ENCODE measurements at regions not wholly inside any gene's neighbourhood (a gene's known extent, or its start where the extent isn't known, plus 50 kb on each side); places are given as distances from the start of the nearest gene placed in this dataset.
"Not testable (repeated sequence)": the region's sequence is repeated elsewhere in the genome, so short reads cannot be mapped to it uniquely, and the experiment has no call there.

DNA sequence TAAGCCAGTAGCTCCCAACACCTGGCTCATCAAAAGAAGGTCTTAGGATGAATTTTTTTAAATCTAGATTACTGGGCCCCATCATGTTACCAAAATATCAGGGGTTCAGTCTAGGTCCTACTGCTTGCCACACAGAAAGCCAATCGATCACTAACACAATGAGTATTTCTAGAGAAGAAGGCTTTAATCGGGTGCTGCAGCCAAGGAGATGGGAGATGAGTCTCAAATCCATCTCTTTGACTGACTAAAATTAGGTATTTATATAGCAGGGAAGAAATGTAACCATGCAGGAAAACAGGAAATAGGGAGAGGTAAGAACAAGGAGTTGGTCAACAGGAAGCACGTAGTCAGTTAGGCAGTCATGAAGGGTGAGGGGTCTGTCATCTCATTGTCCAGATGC, 288.2 kb downstream of the CEP170 start:
- H3K27ac Mint-ChIP-seq: no peak overlapping the region
- Histone ChIP-seq H3K27ac (ENCODE audit: insufficient read depth, low read length, poor library complexity, severe bottlenecking) (no peak overlapping the region), H3K27me3 (ENCODE audit: control insufficient read depth, insufficient read depth, low read length) (no peaks in the 10 kb centered on the region), H3K4me3 (ENCODE audit: low read depth, low read length) (no peak overlapping the region), H3K9me3 (ENCODE audit: control insufficient read depth in 2 of 2, low read length in 2 of 2) (peaks cover 4 to 8% of the 10 kb centered on the region in 2 experiments), H3K36me3 (ENCODE audit: control insufficient read depth, insufficient read depth, low read length) (no peaks in the 10 kb centered on the region), H3K4me1 (ENCODE audit: control insufficient read depth, insufficient read depth, low read length, poor library complexity, severe bottlenecking) (no peaks in the 10 kb centered on the region)
- peaks cover 2 to 12% (median 5%) of the 10 kb centered on the region in 7 donors for H3K9me3 Mint-ChIP-seq
- no peaks in the 10 kb centered on the region for H3K36me3 Mint-ChIP-seq
- ATAC-seq (ENCODE audit: low read depth in 2 of 2) (no peak), DNase-seq (no peak)
- H3K27me3 Mint-ChIP-seq: no peaks in the 10 kb centered on the region
- H3K4me1 Mint-ChIP-seq: no peaks in the 10 kb centered on the region
- no peak overlapping the region for H3K4me3 Mint-ChIP-seq

DNA sequence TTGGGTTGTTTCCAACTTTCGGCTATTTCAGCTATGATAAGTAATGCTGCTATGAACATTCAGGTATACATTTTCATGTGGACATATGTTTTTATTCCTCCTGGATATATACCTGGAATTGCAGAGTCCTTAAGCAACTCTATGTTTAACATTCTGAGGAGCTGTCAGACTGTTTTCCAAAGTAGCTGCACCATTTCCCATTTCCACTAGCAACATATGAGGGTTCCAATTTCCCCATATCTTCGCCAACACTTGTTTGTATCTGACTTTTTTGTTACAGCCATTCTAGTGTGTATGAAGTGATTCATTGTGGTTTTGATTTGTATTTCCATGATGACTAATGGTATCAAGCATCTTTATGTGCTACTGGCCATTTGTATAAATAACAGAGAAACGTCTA, 295.7 kb downstream of the CEP170 start:
- not testable (repeated sequence) for H3K27ac ChIP-seq (ENCODE audit: insufficient read depth, low read length, poor library complexity, severe bottlenecking); H3K4me3 ChIP-seq (ENCODE audit: low read depth, low read length); H3K27ac Mint-ChIP-seq; H3K36me3 ChIP-seq (ENCODE audit: control insufficient read depth, insufficient read depth, low read length); DNase-seq; H3K4me1 ChIP-seq (ENCODE audit: control insufficient read depth, insufficient read depth, low read length, poor library complexity, severe bottlenecking); H3K9me3 ChIP-seq (ENCODE audit: control insufficient read depth in 2 of 2, low read length in 2 of 2); H3K27me3 Mint-ChIP-seq; H3K9me3 Mint-ChIP-seq; H3K36me3 Mint-ChIP-seq; H3K4me3 Mint-ChIP-seq; H3K4me1 Mint-ChIP-seq; H3K27me3 ChIP-seq (ENCODE audit: control insufficient read depth, insufficient read depth, low read length); ATAC-seq (ENCODE audit: low read depth in 2 of 2)

DNA sequence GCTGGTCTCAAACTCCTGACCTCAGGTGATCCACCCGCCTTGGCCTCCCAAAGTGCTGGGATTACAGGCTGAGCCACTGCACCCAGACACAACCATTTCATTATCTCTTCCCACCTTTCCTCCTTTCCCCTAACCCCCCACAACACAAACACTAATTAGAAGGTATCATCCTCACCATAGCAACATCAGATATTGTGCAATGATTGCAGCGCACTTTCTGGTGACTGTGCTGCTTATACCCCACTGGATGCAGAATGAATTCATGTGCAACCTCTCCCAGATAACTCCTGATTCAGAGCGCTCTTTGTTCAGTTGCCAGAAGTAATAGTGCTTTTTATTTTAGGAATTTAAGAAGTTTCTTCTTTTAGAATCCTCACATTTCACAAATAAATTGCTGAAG, 300.1 kb downstream of the CEP170 start:
- not testable (repeated sequence) for H3K9me3 ChIP-seq (ENCODE audit: control insufficient read depth in 2 of 2, low read length in 2 of 2); ATAC-seq (ENCODE audit: low read depth in 2 of 2); H3K27ac Mint-ChIP-seq; H3K4me3 ChIP-seq (ENCODE audit: low read depth, low read length); H3K4me1 ChIP-seq (ENCODE audit: control insufficient read depth, insufficient read depth, low read length, poor library complexity, severe bottlenecking); H3K27ac ChIP-seq (ENCODE audit: insufficient read depth, low read length, poor library complexity, severe bottlenecking); H3K27me3 ChIP-seq (ENCODE audit: control insufficient read depth, insufficient read depth, low read length); H3K27me3 Mint-ChIP-seq; H3K36me3 ChIP-seq (ENCODE audit: control insufficient read depth, insufficient read depth, low read length); DNase-seq; H3K36me3 Mint-ChIP-seq; H3K4me1 Mint-ChIP-seq; H3K9me3 Mint-ChIP-seq; H3K4me3 Mint-ChIP-seq

DNA sequence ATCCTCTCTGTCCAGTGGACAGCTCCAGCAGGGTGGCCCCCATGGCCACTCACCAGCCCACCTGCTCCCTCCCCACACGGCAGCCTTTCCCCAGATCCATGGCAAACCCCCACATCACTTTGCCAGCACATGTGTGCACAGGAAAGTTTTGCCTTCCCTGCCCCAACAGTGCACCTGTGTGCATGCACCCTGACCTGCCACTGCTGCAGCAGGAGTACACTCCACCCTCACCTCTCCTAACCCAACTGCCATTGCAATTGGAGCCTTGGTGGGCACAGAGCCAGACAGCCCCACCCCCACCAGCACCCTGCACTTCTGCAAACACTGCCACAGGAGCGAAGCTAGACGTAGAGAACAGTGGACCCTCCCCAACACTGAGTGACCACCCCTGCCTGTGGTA, 308.9 kb downstream of the CEP170 start:
- Histone ChIP-seq H3K4me1 (ENCODE audit: control insufficient read depth, insufficient read depth, low read length, poor library complexity, severe bottlenecking) (no peaks in the 10 kb centered on the region), H3K9me3 (ENCODE audit: control insufficient read depth in 2 of 2, low read length in 2 of 2) (no peaks in the 10 kb centered on the region), H3K27ac (ENCODE audit: insufficient read depth, low read length, poor library complexity, severe bottlenecking) (no peak overlapping the region), H3K27me3 (ENCODE audit: control insufficient read depth, insufficient read depth, low read length) (no peaks in the 10 kb centered on the region), H3K4me3 (ENCODE audit: low read depth, low read length) (no peak overlapping the region), H3K36me3 (ENCODE audit: control insufficient read depth, insufficient read depth, low read length) (no peaks in the 10 kb centered on the region)
- Mint-ChIP-seq H3K27ac (no peak overlapping the region), H3K9me3 (peaks cover 0 to 10% (median 2%) of the 10 kb centered on the region in 7 donors), H3K27me3 (no peaks in the 10 kb centered on the region), H3K36me3 (no peaks in the 10 kb centered on the region), H3K4me1 (no peaks in the 10 kb centered on the region), H3K4me3 (no peak overlapping the region)
- no peak for DNase-seq
- no peak for ATAC-seq (ENCODE audit: low read depth in 2 of 2)

DNA sequence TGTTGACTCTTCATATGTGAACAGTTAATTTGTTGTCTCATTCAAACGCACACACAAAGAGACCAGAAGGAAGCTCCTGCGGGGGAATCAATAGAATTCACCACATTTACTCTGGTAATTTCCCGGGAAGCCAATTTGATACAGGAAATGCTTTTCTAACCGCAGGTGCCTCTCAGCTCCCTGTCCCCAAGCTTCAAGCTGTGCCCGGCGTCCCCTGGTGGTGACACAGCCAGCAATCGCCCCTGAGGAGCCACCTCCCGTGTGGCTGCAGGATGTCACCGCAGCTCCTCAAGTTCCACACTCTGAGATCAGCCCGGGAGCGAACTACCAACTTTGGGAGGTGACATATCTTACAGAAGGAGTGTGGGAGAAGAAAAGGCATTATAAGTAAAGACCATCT, 318.4 kb downstream of the CEP170 start:
- not testable (repeated sequence) for DNase-seq; H3K4me1 ChIP-seq (ENCODE audit: control insufficient read depth, insufficient read depth, low read length, poor library complexity, severe bottlenecking); H3K9me3 Mint-ChIP-seq; H3K36me3 Mint-ChIP-seq; H3K27me3 ChIP-seq (ENCODE audit: control insufficient read depth, insufficient read depth, low read length); H3K27me3 Mint-ChIP-seq; ATAC-seq (ENCODE audit: low read depth in 2 of 2); H3K36me3 ChIP-seq (ENCODE audit: control insufficient read depth, insufficient read depth, low read length); H3K27ac Mint-ChIP-seq; H3K4me1 Mint-ChIP-seq; H3K9me3 ChIP-seq (ENCODE audit: control insufficient read depth in 2 of 2, low read length in 2 of 2); H3K4me3 ChIP-seq (ENCODE audit: low read depth, low read length); H3K27ac ChIP-seq (ENCODE audit: insufficient read depth, low read length, poor library complexity, severe bottlenecking); H3K4me3 Mint-ChIP-seq

DNA sequence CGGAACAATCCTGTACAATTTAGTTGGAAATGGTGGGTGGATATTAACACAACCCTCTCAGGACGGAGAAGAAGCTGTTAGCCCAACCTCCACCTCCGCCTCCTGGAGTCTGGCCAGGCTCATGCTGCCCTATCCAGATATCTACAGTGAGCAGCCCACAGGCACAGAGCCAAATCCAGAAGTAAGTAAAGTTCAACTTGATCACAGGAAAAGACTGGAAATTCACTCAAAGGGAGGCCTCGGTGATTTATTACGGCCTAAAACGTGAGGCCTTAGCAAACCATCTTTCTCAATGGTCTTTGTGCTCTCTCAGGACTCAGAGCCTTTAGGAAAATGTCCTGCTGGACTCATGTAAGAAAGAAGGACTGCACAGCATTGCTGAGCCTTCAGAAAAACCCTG, 330.4 kb downstream of the CEP170 start:
- not testable (repeated sequence) for H3K4me1 ChIP-seq (ENCODE audit: control insufficient read depth, insufficient read depth, low read length, poor library complexity, severe bottlenecking); H3K36me3 ChIP-seq (ENCODE audit: control insufficient read depth, insufficient read depth, low read length); H3K4me3 Mint-ChIP-seq; ATAC-seq (ENCODE audit: low read depth in 2 of 2); H3K27ac ChIP-seq (ENCODE audit: insufficient read depth, low read length, poor library complexity, severe bottlenecking); H3K4me3 ChIP-seq (ENCODE audit: low read depth, low read length); H3K9me3 Mint-ChIP-seq; H3K27ac Mint-ChIP-seq; H3K27me3 Mint-ChIP-seq; H3K9me3 ChIP-seq (ENCODE audit: control insufficient read depth in 2 of 2, low read length in 2 of 2); H3K4me1 Mint-ChIP-seq; DNase-seq; H3K36me3 Mint-ChIP-seq; H3K27me3 ChIP-seq (ENCODE audit: control insufficient read depth, insufficient read depth, low read length)

DNA sequence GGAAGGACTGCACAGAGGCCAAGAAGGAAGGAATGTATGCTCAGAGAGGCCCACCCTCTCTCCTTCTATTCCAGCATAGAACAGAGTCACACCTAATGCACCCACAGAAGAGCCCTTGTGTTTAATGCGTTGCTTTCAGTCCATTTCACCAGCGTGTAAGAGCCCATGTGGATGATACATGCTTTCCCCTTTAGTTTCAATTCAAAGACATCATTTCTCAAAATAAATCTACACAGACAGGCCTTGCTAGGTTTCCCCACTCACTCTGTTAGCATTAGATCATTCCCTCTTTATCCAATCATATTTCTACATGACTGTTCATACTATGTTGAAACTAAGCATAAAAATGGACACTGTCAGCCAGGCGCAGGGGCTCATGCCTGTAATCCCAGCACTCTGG, 331.5 kb downstream of the CEP170 start:
- H3K9me3 ChIP-seq (ENCODE audit: control insufficient read depth in 2 of 2, low read length in 2 of 2); H3K9me3 Mint-ChIP-seq; H3K36me3 Mint-ChIP-seq; H3K4me3 Mint-ChIP-seq; H3K4me1 ChIP-seq (ENCODE audit: control insufficient read depth, insufficient read depth, low read length, poor library complexity, severe bottlenecking); H3K4me1 Mint-ChIP-seq; H3K27ac Mint-ChIP-seq; H3K27me3 Mint-ChIP-seq; DNase-seq; H3K4me3 ChIP-seq (ENCODE audit: low read depth, low read length); H3K27me3 ChIP-seq (ENCODE audit: control insufficient read depth, insufficient read depth, low read length); H3K27ac ChIP-seq (ENCODE audit: insufficient read depth, low read length, poor library complexity, severe bottlenecking); ATAC-seq (ENCODE audit: low read depth in 2 of 2); H3K36me3 ChIP-seq (ENCODE audit: control insufficient read depth, insufficient read depth, low read length): not testable (repeated sequence)

DNA sequence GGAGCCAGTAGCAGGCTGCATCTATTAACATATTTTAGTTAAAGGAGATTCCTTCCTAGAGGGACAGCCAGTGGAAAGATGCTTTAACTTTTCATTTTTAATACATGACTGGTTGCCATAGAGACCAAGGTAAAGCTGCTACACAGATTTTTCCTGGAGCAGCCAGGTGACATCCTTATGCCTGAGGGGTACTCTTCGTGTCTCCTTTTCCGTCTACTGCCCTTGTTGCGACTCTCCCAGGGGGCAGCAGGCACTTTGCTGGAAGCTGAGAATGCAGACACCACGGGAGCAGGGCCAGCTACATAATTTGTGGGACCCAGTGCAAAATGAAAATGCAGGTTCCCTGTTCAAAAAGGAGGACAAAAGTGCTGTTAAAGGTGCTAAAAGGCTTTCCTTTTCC, 340.4 kb downstream of the CEP170 start:
- H3K36me3 ChIP-seq (ENCODE audit: control insufficient read depth, insufficient read depth, low read length); ATAC-seq (ENCODE audit: low read depth in 2 of 2); H3K4me3 ChIP-seq (ENCODE audit: low read depth, low read length); H3K4me3 Mint-ChIP-seq; H3K4me1 Mint-ChIP-seq; H3K9me3 ChIP-seq (ENCODE audit: control insufficient read depth in 2 of 2, low read length in 2 of 2); H3K27me3 Mint-ChIP-seq; DNase-seq; H3K27ac Mint-ChIP-seq; H3K36me3 Mint-ChIP-seq; H3K4me1 ChIP-seq (ENCODE audit: control insufficient read depth, insufficient read depth, low read length, poor library complexity, severe bottlenecking); H3K27me3 ChIP-seq (ENCODE audit: control insufficient read depth, insufficient read depth, low read length); H3K9me3 Mint-ChIP-seq; H3K27ac ChIP-seq (ENCODE audit: insufficient read depth, low read length, poor library complexity, severe bottlenecking): not testable (repeated sequence)

Data from CD4-positive, CD25-positive, alpha-beta regulatory T cell (primary cell).